Fibroblast of lung (primary cell): ENCODE measurements at regions not wholly inside any gene's neighbourhood (a gene's known extent, or its start where the extent isn't known, plus 50 kb on each side); places are given as distances from the start of the nearest gene placed in this dataset.

Experiments
- DNase-seq, 2 donors: peaks; one replicate each; pipeline versions ENCODE4 v3.0.0 to v3.0.0-alpha.2; 2010; ENCODE audit warnings: low read depth in 2 of 2
- H2AFZ ChIP-seq: 2 replicates; pipeline ENCODE4 v1.5.1; 2012; ENCODE audit warnings: low read length, control low read depth, inconsistent platforms
- H3K27ac ChIP-seq: 2 replicates; pipeline ENCODE4 v1.5.1; 2011; ENCODE audit warnings: low read length, control low read depth; ENCODE audit not compliant: insufficient read depth
- H3K27me3 ChIP-seq: 2 replicates; pipeline ENCODE4 v1.5.1; 2011; ENCODE audit warnings: mild to moderate bottlenecking, low read length; ENCODE audit not compliant: control insufficient read depth, insufficient read depth
- H3K36me3 ChIP-seq: 2 replicates; pipeline ENCODE4 v1.5.1; 2011; ENCODE audit warnings: low read length; ENCODE audit not compliant: control insufficient read depth, insufficient read depth
- H3K4me1 ChIP-seq: 2 replicates; pipeline ENCODE4 v1.5.1; 2011; ENCODE audit warnings: low read length; ENCODE audit not compliant: control insufficient read depth, insufficient read depth; ENCODE audit errors: extremely low read depth
- H3K4me2 ChIP-seq: 2 replicates; pipeline ENCODE4 v1.5.1; 2011; ENCODE audit warnings: low read length, control low read depth; ENCODE audit not compliant: insufficient read depth; ENCODE audit errors: extremely low read depth
- H3K4me3 ChIP-seq, 4 experiments: fragments of 200-600 bp in 1 of 4; sonication (generic) in 1 of 4; replicated peaks in 1 of 4; 2 replicates each; pipeline ENCODE4 v1.5.1; 2011 to 2016; ENCODE audit warnings: low read length in 4 of 4, low read depth in 3 of 4, mild to moderate bottlenecking in 3 of 4, control low read depth in 2 of 4, inconsistent platforms in 1 of 4, mixed read lengths in 1 of 4; ENCODE audit not compliant: insufficient read depth in 1 of 4; ENCODE audit errors: control extremely low read depth in 1 of 4
- H3K79me2 ChIP-seq: 2 replicates; pipeline ENCODE4 v1.5.1; 2012; ENCODE audit warnings: mild to moderate bottlenecking, low read length, inconsistent platforms; ENCODE audit not compliant: control insufficient read depth, insufficient read depth
- H3K9ac ChIP-seq: 2 replicates; pipeline ENCODE4 v1.5.1; 2011; ENCODE audit warnings: mild to moderate bottlenecking, low read length, control low read depth; ENCODE audit not compliant: insufficient read depth
- H3K9me3 ChIP-seq: 2 replicates; pipeline ENCODE4 v1.5.1; 2012; ENCODE audit warnings: low read depth, low read length; ENCODE audit not compliant: control insufficient read depth, insufficient read depth
- H4K20me1 ChIP-seq: 2 replicates; pipeline ENCODE4 v1.5.1; 2011; ENCODE audit warnings: low read length; ENCODE audit not compliant: control insufficient read depth, insufficient read depth; ENCODE audit errors: extremely low read depth
- CTCF ChIP-seq, 2 donors: IDR thresholded peaks in 1 of 2; conservative IDR thresholded peaks in 1 of 2; 1 replicate in 1 of 2; 2 replicates in 1 of 2; pipeline ENCODE4 v1.5.1; 2011 to 2012; ENCODE audit warnings: low read length in 2 of 2, control low read depth in 1 of 2, inconsistent platforms in 1 of 2, low read depth in 1 of 2, mild to moderate bottlenecking in 1 of 2
- EZH2 ChIP-seq: IDR thresholded peaks from 2 replicates; pipeline ENCODE4 v1.5.1; 2012; ENCODE audit warnings: low read length, control low read depth, mild to moderate bottlenecking; ENCODE audit errors: missing control alignments

GRCh38 chrX:39283239-39283638, 482.0 kb downstream of the MID1IP1 start:
- Histone ChIP-seq H3K79me2 (no peaks in the 10 kb centered on the region), H3K4me2 (no peak overlapping the region), H2AFZ (no peak overlapping the region), H3K36me3 (no peaks in the 10 kb centered on the region), H3K27me3 (no peaks in the 10 kb centered on the region), H4K20me1 (no peaks in the 10 kb centered on the region), H3K9me3 (no peaks in the 10 kb centered on the region), H3K9ac (no peak overlapping the region), H3K4me3 (no peak overlapping the region), H3K27ac (no peak overlapping the region), H3K4me1 (no peaks in the 10 kb centered on the region)
- no peak for TF ChIP-seq EZH2
- TF ChIP-seq CTCF (conservative IDR thresholded peaks at IDR 0.05 in 1 of 2, IDR thresholded peaks at IDR 0.05 in 1 of 2; ENCODE audit: low read depth in 1 of 2, low read length in 2 of 2), result no peak
- DNase-seq, result no peak

GRCh38 chrX:39288592-39288991, 487.3 kb downstream of the MID1IP1 start:
- H3K27ac ChIP-seq, result no peak overlapping the region
- H3K4me1 ChIP-seq, result no peaks in the 10 kb centered on the region
- no peaks in the 10 kb centered on the region for H3K9me3 ChIP-seq
- H3K27me3 ChIP-seq, result no peaks in the 10 kb centered on the region
- no peak overlapping the region for H2AFZ ChIP-seq
- H3K36me3 ChIP-seq, result no peaks in the 10 kb centered on the region
- TF ChIP-seq CTCF (conservative IDR thresholded peaks at IDR 0.05 in 1 of 2, IDR thresholded peaks at IDR 0.05 in 1 of 2; ENCODE audit: low read depth in 1 of 2, low read length in 2 of 2) (no peak), EZH2 (no peak)
- no peaks in the 10 kb centered on the region for H3K79me2 ChIP-seq
- no peak overlapping the region for H3K9ac ChIP-seq
- no peaks in the 10 kb centered on the region for H4K20me1 ChIP-seq
- no peak overlapping the region for H3K4me3 ChIP-seq
- no peak overlapping the region for H3K4me2 ChIP-seq
- DNase-seq, result no peak

GRCh38 chrX:39289827-39290226, 488.6 kb downstream of the MID1IP1 start:
- H3K4me2 ChIP-seq, result no peak overlapping the region
- H3K9me3 ChIP-seq, result no peaks in the 10 kb centered on the region
- H3K9ac ChIP-seq, result no peak overlapping the region
- no peak for DNase-seq
- no peaks in the 10 kb centered on the region for H4K20me1 ChIP-seq
- no peak overlapping the region for H3K27ac ChIP-seq
- no peak overlapping the region for H2AFZ ChIP-seq
- H3K27me3 ChIP-seq, result no peaks in the 10 kb centered on the region
- no peak overlapping the region for H3K4me3 ChIP-seq
- no peaks in the 10 kb centered on the region for H3K4me1 ChIP-seq
- no peaks in the 10 kb centered on the region for H3K36me3 ChIP-seq
- TF ChIP-seq EZH2 (no peak), CTCF (conservative IDR thresholded peaks at IDR 0.05 in 1 of 2, IDR thresholded peaks at IDR 0.05 in 1 of 2; ENCODE audit: low read depth in 1 of 2, low read length in 2 of 2) (no peak)
- H3K79me2 ChIP-seq, result no peaks in the 10 kb centered on the region
